HuH-7.5 (cell line): ENCODE measurements at regions not wholly inside any gene's neighbourhood (a gene's known extent, or its start where the extent isn't known, plus 50 kb on each side); places are given as distances from the start of the nearest gene placed in this dataset.
"Not testable (repeated sequence)": the region's sequence is repeated elsewhere in the genome, so short reads cannot be mapped to it uniquely, and the experiment has no call there.

Experiments
- DNase-seq: peaks from one replicate; pipeline ENCODE4 v3.0.0; 2011; ENCODE audit warnings: low spot score

- no peak for DNase-seq
These were observed 483.5 kb downstream of the ATP23 start for GRCh38 chr12:58424735-58425392.

DNA sequence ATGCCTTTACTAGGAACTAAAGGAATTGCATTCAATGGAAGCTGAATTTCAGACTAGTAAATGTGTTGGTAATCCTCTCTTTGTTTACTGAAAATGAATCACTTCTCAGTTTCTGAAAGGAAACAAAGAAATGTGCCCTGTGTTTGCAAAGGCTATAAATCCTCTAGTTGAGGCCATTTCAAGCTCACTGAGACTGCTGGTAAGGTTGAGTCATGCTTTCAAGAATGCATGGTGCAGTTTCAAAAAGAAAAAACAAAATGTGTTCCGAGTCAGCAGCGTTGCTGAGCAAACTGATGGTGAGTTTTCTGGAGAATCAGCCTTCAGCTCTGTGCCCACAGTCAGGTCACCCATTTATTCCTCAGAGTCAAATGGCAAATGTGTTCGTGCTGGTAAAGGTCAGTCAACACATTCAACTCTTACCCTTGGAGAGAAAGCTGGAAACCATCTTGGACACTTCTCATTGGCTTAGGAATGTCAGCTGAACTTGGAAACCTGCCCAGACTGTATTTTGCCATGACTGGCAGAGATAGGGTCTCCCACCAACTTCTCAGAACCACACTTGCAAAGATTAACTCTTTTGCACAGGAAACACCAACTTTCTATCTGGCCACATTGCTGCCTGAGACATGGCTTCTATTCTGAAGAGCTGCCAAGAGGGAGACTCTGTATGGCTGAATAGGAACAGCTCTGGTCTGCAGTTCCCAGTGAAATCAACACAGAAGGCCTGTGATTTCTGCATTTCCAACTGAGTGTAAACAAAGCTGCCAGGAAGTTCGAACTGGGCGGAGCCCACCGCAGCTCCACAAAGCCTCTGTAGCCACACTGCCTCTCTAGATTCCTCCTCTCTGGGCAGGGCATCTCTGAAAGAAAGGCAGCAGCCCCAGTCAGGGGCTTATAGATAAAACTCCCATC, 484.4 kb downstream of the ATP23 start:
- peak; percentile 12 for DNase-seq

DNA sequence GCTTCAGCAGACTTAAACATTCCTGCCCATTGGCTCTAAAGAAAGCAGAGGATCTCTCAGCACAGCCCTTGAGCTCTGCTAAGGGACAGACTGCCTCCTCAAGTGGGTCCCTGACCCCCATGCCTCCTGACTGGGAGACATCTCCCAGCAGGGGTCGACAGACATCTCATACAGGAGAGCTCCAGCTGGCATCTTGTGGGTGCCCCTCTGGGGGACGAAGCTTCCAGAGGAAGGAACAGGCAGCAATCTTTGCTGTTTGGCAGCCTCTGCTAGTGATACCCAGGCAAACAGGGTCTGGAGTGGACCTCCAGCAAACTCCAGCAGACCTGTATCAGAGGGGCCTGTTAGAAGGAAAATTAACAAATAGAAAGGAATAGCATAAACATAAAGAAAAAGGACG, 485.1 kb downstream of the ATP23 start:
- DNase-seq, result not testable (repeated sequence)

DNA sequence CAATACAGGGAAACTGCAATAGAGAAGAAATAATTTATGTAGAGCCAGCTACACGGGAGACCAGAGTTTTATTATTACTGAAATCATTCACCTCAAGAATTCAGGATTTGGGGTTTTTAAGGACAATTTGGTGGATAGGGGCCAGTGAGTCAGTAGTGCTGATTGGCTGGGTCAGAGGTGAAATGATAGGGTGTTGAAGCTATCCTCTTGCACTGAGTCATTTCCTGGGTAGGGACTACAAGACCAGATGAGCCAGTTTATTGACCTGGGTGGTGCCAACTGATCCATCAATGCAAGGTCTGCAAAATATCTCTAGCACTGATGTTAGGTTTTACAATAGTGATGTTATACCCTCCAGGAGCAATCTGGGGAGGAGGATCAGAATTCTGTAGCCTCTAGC, 486.3 kb downstream of the LRIG3 start:
- DNase-seq, result no peak

GRCh38 chr12:58434726-58435125, 485.6 kb downstream of the LRIG3 start:
- DNase-seq, result no peak

DNA sequence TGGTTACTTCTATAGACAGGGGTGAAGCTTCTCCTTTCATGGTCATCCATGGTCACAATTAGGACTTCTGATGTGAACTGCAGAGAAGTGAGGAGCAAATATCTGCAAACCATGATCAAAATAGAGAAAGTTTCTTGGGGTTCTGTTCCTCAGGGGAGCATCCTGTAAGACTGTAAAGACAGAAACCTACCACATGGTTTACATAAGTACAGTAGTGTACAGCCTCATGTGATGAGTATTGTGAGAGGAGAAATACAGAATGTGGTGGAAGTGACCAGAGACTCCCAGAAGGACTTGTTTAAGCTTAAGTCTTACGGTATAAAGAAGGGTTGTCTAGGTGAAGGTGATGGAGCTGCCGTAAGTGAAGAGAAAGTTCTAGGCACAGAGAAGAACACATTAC, 484.7 kb downstream of the LRIG3 start:
- no peak for DNase-seq

- DNase-seq, result no peak
These were observed 478.8 kb downstream of the LRIG3 start for GRCh38 chr12:58441483-58441882.

DNA sequence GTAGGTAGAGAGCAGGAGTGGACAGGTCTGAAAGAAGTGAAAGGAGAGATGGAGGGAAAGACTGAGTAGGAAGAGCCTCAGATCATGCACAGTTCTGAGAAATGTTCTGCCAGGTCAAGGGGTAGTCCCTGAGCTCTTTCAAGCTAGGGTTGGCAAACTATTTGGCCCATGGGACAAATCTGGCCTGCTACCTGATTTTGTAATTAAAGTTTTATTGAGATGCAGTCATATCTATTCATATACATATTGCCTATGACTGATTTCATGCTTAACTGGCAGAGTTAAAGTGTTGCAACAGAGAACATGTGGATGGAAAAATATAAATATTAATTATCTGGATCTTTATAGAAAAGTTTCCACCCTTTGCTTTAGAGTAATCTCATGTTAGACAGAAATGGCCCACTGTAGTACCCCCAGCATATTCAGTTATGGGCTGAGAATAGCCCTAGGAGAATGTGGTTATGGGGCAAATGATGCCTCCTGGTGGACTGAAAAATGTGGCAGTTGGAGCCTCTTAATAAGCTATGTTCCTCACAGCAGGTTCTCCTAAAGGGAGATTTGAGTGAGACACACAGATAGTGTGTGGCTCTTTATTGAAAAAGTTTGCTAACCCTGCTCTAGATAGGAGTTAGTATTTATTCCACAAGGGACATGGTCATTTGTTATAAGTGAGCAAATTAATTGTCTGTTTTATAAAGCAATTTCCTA, 476.9 kb downstream of the LRIG3 start:
- DNase-seq, result no peak

DNA sequence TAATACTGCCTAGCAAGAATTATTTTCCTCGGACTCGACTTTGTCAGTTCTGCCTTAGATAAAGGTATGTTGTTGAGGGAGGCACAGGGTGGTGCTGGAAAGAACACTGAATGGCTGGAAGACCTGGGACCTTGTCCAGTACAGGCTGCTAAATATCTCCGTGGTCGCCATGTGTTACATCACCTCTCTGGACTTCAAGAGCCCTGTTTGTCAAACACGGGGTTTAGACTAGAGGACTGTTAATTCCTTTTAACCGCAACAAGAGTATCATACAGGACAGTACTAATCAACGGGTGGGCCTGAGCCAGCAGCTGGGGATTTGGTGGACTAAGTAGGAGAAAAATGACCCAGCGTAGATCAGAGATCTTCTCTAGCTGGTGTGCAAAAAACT, 476.3 kb downstream of the LRIG3 start:
- no peak for DNase-seq

GRCh38 chr12:58450868-58451482, 469.3 kb downstream of the LRIG3 start:
- DNase-seq, result no peak

GRCh38 chr12:58452546-58452945, 467.8 kb downstream of the LRIG3 start:
- no peak for DNase-seq

DNA sequence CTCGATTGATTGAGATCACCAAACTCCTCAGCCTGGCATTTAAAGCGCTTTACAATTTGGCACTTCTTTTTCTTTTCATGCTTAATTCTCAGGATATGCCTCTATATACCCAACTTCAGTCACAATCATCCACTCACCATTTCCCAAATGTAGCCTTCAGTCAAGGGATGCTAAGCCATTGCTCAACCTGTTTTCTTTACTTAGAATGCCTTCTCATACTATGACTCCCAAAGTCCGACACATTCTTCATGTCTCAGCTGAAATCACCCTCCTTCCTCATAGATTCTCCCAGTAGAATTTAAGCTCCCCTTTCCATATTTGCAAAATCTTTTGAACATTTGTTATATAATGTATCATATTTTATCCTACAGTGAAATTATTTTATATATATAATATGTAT, 467.0 kb downstream of the LRIG3 start:
- DNase-seq, result no peak

- peak; percentile 29 for DNase-seq
These were observed 465.2 kb downstream of the LRIG3 start for GRCh38 chr12:58455136-58455535.

DNA sequence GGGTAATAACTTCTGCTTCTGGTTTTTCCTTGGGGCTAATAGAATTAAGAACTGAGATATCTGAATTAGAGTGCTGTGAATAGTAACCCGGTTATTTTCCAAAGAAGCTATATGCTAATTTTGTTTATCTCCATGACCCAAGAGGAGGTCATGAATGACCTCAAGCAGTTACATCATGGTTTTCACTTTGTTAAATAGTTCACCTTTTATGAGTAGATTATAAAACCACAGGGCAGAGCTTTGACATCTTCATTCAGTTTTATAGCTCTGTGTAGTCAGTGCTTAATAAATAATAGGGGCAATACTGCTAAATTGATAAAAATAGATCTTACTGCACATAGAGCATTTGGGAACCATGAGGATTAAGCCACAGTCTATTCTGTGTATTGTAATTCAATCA, 462.2 kb downstream of the LRIG3 start:
- DNase-seq, result no peak

- no peak for DNase-seq
These were observed 461.1 kb downstream of the LRIG3 start for GRCh38 chr12:58459191-58459590.

DNA sequence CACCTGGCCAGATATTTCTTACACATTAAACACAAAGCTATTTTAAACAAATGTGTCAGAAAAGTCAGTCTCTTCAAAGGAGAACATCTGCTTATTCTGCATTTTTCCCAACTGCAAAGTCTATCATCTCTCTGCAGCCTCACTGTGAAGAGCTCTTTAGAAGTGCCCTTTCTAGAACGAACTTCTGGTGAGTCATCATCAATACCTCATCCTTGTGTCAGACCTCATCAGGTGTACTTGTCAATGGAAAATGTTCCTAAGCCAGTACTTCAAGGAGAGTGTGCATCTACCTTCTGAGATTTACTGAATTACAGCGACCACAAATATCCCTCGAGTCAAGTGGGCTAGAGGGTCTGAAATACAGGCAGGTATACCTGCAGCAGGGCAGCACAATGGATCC, 457.3 kb downstream of the LRIG3 start:
- no peak for DNase-seq

DNA sequence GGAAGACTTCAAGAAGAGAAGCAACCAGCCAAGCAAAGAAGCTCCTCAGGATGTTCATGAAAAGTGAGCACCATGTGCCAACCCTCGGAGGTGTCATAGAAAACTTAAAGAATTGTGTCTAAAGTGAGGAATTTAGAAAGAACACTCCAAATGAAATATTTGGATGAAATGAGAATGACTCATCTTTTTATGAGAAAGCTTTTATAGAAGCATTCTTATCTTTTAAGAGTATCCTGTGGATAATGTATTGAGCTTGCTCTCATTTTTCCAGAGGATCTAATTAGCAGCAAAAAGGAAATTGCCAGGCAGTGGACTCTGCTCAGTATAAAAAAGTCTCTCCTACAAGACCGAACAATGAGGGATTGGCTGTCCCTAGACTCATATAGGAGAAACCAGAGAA, 454.9 kb downstream of the LRIG3 start:
- no peak for DNase-seq

GRCh38 chr12:58470266-58471010, 449.9 kb downstream of the LRIG3 start:
- no peak for DNase-seq

GRCh38 chr12:58479401-58479800, 440.9 kb downstream of the LRIG3 start:
- no peak for DNase-seq

GRCh38 chr12:58481811-58482210, 438.5 kb downstream of the LRIG3 start:
- no peak for DNase-seq

- DNase-seq, result no peak
These were observed 433.0 kb downstream of the LRIG3 start for GRCh38 chr12:58487255-58487654.

DNA sequence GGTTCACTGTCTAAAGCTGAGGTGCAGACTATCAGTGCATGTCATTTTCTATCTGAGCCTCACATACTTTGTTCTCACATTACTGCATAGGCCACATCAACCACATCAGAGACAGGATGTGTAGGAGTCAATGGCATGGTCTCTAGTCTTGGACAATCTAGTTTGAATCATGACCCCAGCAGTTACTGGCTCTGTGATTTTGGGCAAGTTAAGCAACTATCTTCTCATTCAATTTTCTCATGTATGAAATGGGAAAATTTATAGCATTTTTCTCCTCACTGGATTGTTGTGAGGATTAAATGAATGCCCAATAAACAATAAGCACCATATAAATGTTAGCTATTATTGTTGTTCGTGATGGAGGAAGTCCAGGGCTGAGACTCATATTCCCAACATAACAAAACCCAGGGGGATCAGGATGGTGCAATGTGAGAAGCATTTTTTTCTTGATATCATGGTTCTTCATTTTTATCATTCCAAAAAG, 432.6 kb downstream of the LRIG3 start:
- DNase-seq, result no peak
